Renal cortical epithelial cell (primary cell): ENCODE measurements at regions not wholly inside any gene's neighbourhood (a gene's known extent, or its start where the extent isn't known, plus 50 kb on each side); places are given as distances from the start of the nearest gene placed in this dataset.

Experiments used
- DNase-seq: peaks from one replicate; pipeline ENCODE4 v3.0.0-alpha.2; 2011; ENCODE audit warnings: low read depth

DNA sequence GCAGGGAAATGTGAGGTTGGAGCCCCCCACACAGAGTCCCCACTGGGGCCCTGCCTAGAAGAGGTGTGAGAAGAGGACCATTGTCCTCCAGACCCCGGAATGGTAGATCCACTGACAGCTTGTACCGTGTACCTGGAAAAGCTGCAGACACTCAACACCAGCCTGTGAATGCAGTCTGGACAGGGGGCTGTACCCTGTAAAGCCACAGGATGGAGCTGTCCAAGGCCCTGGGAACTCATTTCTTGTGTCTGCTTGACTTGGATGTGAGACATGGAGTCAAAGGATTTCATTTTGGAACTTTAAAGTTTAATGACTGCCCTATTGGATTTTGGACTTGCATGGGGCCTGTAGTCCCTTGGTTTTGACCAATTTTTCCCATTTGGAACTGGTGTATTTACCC is 535.0 kb upstream of the MEF2C start:
- DNase-seq = no peak

DNA sequence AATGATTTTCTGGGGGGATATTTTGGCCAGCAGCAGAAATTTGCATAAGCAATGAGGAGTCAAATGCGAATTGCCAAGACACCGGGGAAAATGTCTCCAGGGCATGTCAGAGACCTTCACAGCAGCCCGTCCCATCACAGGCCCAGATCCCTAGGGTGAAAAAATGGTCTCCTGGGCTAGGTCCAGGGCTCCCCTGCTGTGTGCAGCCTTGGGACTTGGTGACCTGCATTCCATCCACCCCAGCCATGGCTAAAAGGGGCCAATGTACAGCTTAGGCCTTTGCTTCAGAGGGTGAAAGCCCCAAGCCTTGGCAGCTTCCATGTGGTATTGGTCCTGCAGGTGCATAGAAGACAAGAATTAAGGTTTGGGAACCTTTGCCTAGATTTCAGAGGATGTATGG is 534.5 kb upstream of the MEF2C start:
- no peak for DNase-seq

DNA sequence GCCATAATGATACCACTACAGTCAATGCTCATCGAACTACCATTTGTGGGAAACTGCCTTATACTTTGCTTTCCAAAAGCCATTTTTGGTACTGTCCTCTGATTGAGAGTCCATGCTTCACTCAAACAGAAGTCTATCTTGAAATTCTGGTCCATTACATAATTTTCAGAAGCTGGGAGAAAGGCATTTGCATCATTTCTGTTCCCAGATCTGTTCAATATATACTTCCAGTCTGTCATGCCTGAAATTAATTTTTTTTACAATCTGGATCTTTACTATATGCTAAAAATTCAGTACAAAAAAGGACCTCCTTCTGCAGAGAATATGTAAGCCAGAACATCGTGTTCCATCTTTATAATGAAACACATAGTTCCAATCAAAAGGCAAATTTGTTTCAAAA is 528.9 kb upstream of the MEF2C start:
- DNase-seq = no peak

DNA sequence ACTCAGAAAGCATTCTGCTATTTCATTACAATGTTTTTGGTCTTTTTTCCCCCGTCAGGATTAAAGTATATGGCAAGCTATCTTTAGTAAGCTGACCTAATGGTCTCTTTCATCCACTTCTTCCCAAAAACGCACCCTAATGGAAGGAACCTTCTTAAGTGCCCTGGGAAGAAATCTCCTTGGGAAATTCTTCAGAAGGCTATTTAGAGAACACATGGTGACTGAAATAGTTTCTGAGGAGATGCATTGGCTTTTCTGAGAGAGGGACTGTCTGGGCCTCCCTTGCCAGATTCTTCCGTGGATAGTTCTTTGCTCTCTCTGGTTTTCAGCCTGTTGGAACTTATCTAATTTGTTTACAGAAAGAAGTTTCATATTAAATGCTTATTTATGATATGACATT is 524.1 kb upstream of the MEF2C start:
- no peak for DNase-seq

GRCh38 chr5:89401659-89402058 is 518.7 kb upstream of the MEF2C start:
- no peak for DNase-seq

DNA sequence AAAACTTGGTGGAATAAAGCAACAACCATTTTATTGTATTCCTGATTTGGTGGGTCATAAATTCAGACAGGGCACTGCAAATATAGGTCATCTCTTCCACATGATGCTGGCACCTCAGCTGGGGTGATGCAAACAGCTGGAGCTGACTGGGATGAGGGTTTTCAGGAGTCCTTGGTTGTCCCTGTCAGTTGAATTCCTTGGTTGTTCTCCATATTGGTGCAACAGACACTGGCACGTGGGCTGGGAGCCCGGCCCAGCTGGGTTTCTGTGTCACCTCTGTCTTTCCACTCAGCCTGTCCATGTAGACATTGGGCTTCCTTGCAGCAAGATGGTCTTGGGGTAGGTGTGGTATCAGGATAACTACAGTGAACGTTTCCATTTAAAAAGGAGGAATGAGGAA is 518.0 kb upstream of the MEF2C start:
- no peak for DNase-seq

DNA sequence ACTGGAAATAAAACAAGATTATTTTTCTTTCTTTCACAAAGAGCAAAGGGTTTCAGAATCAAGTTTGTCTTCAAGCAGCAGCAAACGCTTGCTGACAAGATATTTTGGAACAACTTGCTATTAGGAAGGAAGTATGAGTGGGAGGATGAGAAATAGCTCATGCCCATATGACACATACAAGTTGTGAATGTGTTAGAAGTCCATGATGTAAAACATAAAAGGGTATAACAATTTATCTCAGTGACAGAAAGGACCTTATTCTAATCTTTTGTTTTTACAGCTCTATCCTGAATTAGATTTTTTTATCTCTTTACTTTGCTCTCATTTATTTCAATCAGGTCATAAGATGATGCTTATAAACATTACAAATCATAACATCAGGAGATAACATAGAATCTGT is 516.6 kb upstream of the MEF2C start:
- DNase-seq = no peak

DNA sequence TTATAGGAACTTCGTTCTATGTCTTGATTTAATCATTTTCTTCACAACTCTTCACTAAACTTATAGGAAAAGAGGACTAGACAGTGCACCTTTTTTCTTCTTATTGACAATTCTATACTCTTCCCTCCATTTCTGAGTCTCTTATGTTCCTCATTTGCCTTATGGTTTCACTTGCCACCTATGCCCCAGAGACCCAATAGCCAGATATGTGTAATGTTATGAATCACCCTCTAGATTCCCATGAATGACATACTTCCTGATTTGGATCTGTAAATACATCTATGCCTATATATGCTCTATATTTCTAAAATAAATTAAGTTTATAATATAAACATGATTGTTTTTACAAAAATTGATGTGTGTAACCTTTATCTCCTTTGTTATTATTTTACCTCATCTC is 514.1 kb upstream of the MEF2C start:
- DNase-seq = no peak

DNA sequence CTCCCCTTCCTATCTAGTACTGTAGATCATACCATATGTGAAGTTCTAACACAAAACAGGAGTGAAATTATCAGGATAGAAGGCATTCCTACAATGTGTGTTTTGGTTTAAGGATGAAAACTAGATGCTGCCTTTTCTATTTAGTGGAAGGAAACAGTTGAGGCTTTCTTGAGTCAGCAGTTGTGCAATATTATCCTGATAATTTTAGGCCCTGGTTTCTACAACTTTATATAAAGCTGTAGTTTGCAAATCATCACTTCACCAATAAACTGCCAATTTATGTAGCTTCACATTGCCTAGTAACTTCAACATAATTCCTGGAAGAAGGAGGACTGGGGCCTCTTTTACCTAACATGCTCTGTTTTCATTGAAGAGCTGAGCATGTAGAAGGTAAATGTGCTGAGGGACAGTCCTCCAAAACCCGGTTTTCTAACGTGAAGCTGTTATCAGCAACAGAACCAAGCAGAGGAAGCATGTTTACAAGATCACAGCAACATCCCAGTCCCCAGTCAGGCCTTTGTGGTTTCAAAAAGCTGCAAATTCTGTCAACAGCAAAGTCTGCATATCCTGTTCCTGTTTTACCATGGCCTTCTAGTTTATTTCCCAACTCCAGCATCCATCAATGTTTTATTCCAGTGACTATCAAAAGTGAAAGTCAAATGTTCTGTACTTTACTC is 513.4 kb upstream of the MEF2C start:
- peak; percentile 17 for DNase-seq

DNA sequence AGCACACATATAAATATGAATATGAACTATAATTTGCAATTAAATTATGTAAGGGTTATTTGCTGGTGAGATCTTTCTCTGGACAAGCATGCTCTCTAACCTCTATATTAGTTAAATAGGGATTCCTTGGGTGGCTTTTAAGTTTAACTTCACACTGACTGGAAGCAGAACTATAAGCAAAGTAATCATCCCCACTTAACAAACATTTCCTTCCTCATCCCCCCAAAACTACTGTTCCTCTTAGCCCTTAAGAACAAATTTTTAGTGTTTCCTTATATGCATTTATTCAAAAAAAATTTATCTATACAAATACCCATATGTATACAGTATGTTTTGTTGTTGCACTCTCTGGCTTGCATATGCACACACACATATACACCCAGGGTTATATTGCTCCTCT is 512.1 kb upstream of the MEF2C start:
- DNase-seq = no peak

DNA sequence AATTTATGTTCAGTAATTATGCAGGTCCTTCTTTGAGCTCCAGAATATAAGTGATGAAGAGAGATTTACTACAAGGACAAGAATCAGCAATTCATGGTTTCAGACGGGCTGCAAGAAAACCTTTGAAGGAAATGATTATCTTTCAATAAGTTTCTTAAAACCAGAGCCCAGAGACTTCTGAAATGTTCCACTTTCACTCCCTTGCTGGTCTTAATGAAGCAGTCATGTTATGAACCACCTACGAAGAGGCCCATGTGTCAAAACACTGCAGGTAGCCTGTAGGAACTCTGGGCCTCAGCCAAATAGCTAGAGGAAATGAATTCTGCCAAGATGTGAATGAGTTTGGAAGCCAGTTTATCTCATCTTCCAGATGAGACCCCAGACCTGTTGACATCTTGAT is 505.9 kb upstream of the MEF2C start:
- DNase-seq = no peak

GRCh38 chr5:89384391-89384790 is 501.4 kb upstream of the MEF2C start:
- DNase-seq = no peak

- no peak for DNase-seq
Observed at GRCh38 chr5:89380635-89381034, 497.7 kb upstream of the MEF2C start.

- DNase-seq = no peak
Observed at GRCh38 chr5:89377767-89378455, 494.9 kb upstream of the MEF2C start.

DNA sequence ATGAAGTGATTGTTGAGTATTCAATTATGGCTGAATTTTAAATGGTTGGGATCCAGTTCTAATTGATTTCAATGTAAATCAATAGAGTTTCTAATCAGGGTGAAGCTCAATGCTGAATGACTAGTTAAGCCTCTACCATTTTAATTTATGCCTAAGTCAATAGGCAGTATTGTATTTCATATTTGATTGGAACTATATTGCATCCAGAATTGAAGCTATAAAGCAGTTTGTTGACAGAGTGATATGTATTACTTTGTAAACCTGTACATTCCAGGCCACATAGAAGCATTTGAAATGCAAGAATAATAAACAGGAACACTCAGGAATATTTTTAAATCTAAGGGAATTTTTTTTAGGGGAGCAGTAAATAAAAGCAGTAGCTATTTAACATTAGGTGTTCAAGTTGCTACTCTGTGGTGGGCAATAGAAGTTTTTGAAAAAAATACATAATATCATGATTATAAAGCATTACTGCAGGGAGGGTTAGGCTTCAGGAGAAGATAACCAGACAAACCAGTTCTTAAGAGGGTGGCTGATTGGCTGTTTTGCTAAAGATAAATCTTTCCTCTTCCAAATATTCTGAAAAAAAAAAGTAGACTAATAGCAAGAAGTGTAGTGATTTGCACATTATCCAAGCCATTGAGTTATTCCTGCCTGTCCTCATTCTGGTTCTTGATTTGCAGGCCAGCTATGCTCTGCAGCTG is 492.0 kb upstream of the MEF2C start:
- DNase-seq = no peak

- DNase-seq = peak; percentile 19
Observed at GRCh38 chr5:89374144-89374784, 491.3 kb upstream of the MEF2C start.

DNA sequence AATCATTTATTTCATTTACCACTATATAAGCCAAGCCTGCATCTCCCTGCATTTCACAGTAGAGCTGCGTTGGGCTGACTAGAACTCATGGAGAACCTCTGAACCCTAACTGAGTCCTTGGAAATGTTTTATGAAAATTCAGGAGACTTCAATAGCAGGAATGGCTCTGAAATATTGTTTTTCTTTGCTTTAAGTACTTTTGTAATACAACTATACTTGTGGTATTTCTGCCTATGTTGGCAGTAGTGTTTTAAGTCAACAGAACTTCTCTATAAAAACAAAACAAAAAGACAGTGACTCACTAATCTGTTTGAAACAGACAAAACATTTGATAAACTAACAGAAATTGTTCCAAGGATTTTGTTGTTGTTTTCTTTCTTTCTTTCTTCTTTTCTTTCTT is 489.2 kb upstream of the MEF2C start:
- peak; percentile 44 for DNase-seq

- DNase-seq = no peak
Observed at GRCh38 chr5:89371646-89372045, 488.7 kb upstream of the MEF2C start.

DNA sequence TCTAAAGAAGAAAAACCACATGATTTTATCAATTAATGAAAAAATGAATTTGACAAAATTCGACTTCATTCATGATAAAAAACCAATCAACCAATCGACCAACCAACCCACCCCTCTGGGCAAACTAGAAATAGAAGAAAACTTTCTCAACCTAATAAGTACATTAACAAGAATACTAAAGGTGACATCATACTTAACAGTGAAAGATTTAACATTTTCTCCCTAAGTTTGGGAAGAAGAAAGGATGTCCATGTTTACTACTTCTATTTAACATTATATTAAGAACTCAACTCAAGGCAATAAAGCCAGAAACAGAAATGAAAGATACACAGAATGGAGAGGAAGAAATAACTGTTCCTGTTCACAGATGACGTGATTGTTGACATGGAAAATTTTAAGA is 476.1 kb upstream of the MEF2C start:
- DNase-seq = no peak

- no peak for DNase-seq
Observed at GRCh38 chr5:89353837-89354551, 471.0 kb upstream of the MEF2C start.

DNA sequence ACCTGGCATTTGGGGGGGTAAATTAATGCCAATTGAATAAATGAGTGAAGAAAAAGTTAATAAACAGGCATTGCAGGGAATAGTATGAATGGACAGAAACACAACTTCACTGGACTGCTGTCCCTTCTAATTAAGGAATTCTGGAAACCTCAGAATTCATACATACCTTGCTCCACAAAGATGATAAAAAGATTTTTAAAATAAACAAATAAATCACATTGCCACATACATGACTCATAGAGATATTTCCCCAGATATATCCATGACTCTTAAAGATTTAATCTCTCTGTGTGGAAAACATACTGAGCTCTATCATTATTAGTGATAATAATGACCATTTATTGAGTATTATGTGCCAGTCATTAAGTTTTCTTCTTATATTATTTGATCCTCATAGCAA is 469.0 kb upstream of the MEF2C start:
- DNase-seq = no peak

- no peak for DNase-seq
Observed at GRCh38 chr5:89351222-89351621, 468.2 kb upstream of the MEF2C start.
